GM06990 (cell line): ENCODE measurements at regions not wholly inside any gene's neighbourhood (a gene's known extent, or its start where the extent isn't known, plus 50 kb on each side); places are given as distances from the start of the nearest gene placed in this dataset.
"Not testable (repeated sequence)": the region's sequence is repeated elsewhere in the genome, so short reads cannot be mapped to it uniquely, and the experiment has no call there.

Experiments used
- DNase-seq: peaks from one replicate; pipeline ENCODE4 v3.0.0-alpha.2; 2011; ENCODE audit not compliant: insufficient read length; ENCODE audit errors: extremely low read depth
- H3K27me3 ChIP-seq: replicated peaks from 2 replicates; pipeline ENCODE4 v1.6.0; 2011; ENCODE audit warnings: low read length; ENCODE audit not compliant: control insufficient read depth, insufficient read depth
- H3K36me3 ChIP-seq: 2 replicates; pipeline ENCODE4 v1.5.1; 2011; ENCODE audit warnings: low read length; ENCODE audit not compliant: control insufficient read depth, insufficient read depth
- H3K4me3 ChIP-seq: replicated peaks from 2 replicates; pipeline ENCODE4 v1.5.1; 2011; ENCODE audit warnings: low read depth, mild to moderate bottlenecking, control low read depth, low read length
- CTCF ChIP-seq: IDR thresholded peaks from 2 replicates; pipeline ENCODE4 v1.5.1; 2011; ENCODE audit warnings: low read length, control low read depth, mild to moderate bottlenecking, inconsistent platforms; ENCODE audit not compliant: insufficient read depth, poor library complexity, severe bottlenecking

- H3K36me3 ChIP-seq, result no peaks in the 10 kb centered on the region
- no peak overlapping the region for H3K4me3 ChIP-seq
- DNase-seq, result no peak
- no peaks in the 10 kb centered on the region for H3K27me3 ChIP-seq
- TF ChIP-seq CTCF, result no peak
These were observed 876.0 kb downstream of the RPS29 start for GRCh38 chr14:48710133-48710532.

- no peak for DNase-seq
- Histone ChIP-seq H3K36me3 (no peaks in the 10 kb centered on the region), H3K4me3 (no peak overlapping the region), H3K27me3 (no peaks in the 10 kb centered on the region)
- TF ChIP-seq CTCF, result no peak
These were observed 876.8 kb downstream of the RPS29 start for GRCh38 chr14:48709277-48709785.

GRCh38 chr14:48704639-48705038 lies 881.5 kb downstream of the RPS29 start:
- no peak overlapping the region for H3K4me3 ChIP-seq

GRCh38 chr14:48703728-48704467 lies 882.3 kb downstream of the RPS29 start:
- Histone ChIP-seq H3K27me3 (no peaks in the 10 kb centered on the region), H3K4me3 (no peak overlapping the region), H3K36me3 (no peaks in the 10 kb centered on the region)
- TF ChIP-seq CTCF, result no peak
- DNase-seq, result no peak

More at GRCh38 chr14:48704639-48705038, 881.5 kb downstream of the RPS29 start:
- DNase-seq, result no peak
- H3K27me3 ChIP-seq, result no peaks in the 10 kb centered on the region
- no peaks in the 10 kb centered on the region for H3K36me3 ChIP-seq
- TF ChIP-seq CTCF, result no peak

GRCh38 chr14:48697362-48697761 lies 888.8 kb downstream of the RPS29 start:
- H3K27me3 ChIP-seq, H3K36me3 ChIP-seq, H3K4me3 ChIP-seq, DNase-seq: not testable (repeated sequence)

GRCh38 chr14:48693793-48694192 lies 892.4 kb downstream of the RPS29 start:
- DNase-seq, result no peak

More at GRCh38 chr14:48693793-48694192, 892.4 kb downstream of the RPS29 start:
- no peak for TF ChIP-seq CTCF
- H3K36me3 ChIP-seq, result no peaks in the 10 kb centered on the region
- H3K27me3 ChIP-seq, result no peaks in the 10 kb centered on the region
- H3K4me3 ChIP-seq, result no peak overlapping the region
